ENCODE measurements at regions not wholly inside any gene's neighbourhood (a gene's known extent, or its start where the extent isn't known, plus 50 kb on each side); places are given as distances from the start of the nearest gene placed in this dataset.
"Not testable (repeated sequence)": the region's sequence is repeated elsewhere in the genome, so short reads cannot be mapped to it uniquely, and the experiment has no call there.

DNA sequence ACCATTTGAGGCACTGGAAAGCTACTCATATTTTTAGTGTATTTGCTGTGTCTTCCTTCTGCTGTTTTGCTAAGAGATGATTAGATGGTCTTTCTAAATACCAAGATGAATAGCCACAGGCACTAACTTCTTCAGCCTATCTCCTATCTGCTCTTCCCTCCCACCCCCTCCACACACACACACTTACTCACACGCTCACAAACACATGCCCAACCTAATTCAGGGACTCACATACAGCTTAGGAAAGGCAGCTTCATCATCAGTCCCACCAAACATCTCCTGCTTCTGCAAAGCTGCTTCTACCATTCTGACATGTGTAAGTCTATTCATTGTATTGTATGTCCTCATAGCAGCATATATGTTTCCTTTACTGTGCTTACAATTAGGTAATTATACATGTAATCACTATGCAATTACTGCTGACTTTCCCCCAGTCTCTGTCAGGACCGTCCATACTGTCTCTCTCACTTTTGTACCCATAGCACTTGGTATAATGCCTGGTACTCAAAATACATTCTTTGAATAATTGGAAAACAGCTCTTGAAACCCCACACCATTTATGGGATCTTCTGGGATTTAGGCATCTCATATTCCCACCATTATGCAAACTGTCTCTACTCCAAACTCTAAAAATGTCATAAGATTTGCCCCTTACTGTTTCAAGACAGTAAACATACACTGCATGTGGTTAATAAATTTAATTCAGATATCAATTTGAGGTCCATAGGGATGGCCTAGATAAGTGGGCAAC lies 83.3 kb upstream of the HIF1A start:
- ChIA-PET CTCF (interaction anchor here (0.8 to 1.7 kb wide), 2 partner anchors 9 to 152 kb away, joined by 3 to 6 read pairs; no protein-coding TSS in a partner anchor), POLR2A (interaction anchor here (1.0 kb wide), 1 partner anchor 83 kb away, joined by 3 read pairs; the partner anchor contains the start of gene HIF1A)
- FAIRE-seq (no peak), ATAC-seq (no peak), DNase-seq (ENCODE audit: low read depth in 1 of 2, low spot score in 1 of 2) (no peak)
- H3K4me2 ChIP-seq, result no peak overlapping the region
- peak overlapping the region in 1 of 2 experiments; percentile 25; a peak in 1 of 6 replicates for H3K27ac ChIP-seq
- H3K4me1 ChIP-seq, result peaks cover 39% of the 10 kb centered on the region
- H3K9me3 ChIP-seq, result no peaks in the 10 kb centered on the region
- 80% methylated on average over 2 of the region's 2 CpGs for WGBS (ENCODE audit: missing lambda C conversion rate)
- no peak overlapping the region for H3K4me3 ChIP-seq
- TF ChIP-seq JUNB (IDR thresholded peaks at IDR 0.05) (no peak), NPAS2 (CRISPR knock-in tag; IDR thresholded peaks at IDR 0.05; ENCODE audit: borderline replicate concordance) (no peak), FOSL2 (IDR thresholded peaks at IDR 0.05) (no peak), FOSL2 (CRISPR knock-in tag; IDR thresholded peaks at IDR 0.05) (no peak), HOXB5 (CRISPR knock-in tag; IDR thresholded peaks at IDR 0.05) (no peak), EP300 (IDR thresholded peaks at IDR 0.05) (no peak), RNF2 (IDR thresholded peaks at IDR 0.05; ENCODE audit: borderline replicate concordance, low read depth) (no peak), JUN (IDR thresholded peaks at IDR 0.05) (no peak), EHF (CRISPR knock-in tag; IDR thresholded peaks at IDR 0.05) (no peak), NFE2L2 (conservative IDR thresholded peaks at IDR 0.05; ENCODE audit: low read length) (no peak)
- TF ChIP-seq, protein P1, sequence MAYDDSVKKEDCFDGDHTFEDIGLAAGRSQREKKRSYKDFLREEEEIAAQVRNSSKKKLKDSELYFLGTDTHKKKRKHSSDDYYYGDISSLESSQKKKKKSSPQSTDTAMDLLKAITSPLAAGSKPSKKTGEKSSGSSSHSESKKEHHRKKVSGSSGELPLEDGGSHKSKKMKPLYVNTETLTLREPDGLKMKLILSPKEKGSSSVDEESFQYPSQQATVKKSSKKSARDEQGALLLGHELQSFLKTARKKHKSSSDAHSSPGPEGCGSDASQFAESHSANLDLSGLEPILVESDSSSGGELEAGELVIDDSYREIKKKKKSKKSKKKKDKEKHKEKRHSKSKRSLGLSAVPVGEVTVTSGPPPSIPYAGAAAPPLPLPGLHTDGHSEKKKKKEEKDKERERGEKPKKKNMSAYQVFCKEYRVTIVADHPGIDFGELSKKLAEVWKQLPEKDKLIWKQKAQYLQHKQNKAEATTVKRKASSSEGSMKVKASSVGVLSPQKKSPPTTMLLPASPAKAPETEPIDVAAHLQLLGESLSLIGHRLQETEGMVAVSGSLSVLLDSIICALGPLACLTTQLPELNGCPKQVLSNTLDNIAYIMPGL (CRISPR knock-in tag; IDR thresholded peaks at IDR 0.05; ENCODE audit: borderline replicate concordance), result no peak
- TF ChIP-seq, protein P2, sequence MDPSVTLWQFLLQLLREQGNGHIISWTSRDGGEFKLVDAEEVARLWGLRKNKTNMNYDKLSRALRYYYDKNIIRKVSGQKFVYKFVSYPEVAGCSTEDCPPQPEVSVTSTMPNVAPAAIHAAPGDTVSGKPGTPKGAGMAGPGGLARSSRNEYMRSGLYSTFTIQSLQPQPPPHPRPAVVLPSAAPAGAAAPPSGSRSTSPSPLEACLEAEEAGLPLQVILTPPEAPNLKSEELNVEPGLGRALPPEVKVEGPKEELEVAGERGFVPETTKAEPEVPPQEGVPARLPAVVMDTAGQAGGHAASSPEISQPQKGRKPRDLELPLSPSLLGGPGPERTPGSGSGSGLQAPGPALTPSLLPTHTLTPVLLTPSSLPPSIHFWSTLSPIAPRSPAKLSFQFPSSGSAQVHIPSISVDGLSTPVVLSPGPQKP (IDR thresholded peaks at IDR 0.05; ENCODE audit: low read depth, low read length), result no peak
- TF ChIP-seq, protein P3, sequence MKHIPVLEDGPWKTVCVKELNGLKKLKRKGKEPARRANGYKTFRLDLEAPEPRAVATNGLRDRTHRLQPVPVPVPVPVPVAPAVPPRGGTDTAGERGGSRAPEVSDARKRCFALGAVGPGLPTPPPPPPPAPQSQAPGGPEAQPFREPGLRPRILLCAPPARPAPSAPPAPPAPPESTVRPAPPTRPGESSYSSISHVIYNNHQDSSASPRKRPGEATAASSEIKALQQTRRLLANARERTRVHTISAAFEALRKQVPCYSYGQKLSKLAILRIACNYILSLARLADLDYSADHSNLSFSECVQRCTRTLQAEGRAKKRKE (CRISPR knock-in tag; IDR thresholded peaks at IDR 0.05; ENCODE audit: low read depth), result no peak
- TF ChIP-seq, protein P4, sequence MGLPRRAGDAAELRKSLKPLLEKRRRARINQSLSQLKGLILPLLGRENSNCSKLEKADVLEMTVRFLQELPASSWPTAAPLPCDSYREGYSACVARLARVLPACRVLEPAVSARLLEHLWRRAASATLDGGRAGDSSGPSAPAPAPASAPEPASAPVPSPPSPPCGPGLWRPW (IDR thresholded peaks at IDR 0.05), result no peak

DNA sequence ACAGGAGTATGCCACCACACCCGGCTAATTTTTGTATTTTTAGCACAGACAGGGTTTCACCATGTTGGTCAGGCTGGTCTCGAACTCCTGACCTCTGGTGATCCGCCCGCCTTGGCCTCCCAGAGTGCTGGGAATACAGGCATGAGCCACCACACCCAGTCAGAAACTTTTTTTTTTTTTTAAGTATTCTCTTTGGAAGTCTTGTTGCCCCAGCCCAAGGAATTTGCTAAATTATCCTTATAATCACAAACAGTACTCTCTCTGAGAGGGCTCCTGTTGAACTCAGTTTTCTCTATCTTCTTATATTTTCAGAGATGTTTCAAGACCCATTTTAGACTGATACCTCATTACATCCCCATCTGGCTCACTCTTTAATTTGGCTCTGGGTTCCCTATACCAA lies 82.3 kb upstream of the HIF1A start:
- H3K4me3 ChIP-seq; H3K9me3 ChIP-seq; POLR2A ChIA-PET; FAIRE-seq; ATAC-seq; DNase-seq (ENCODE audit: low read depth in 1 of 2, low spot score in 1 of 2); H3K4me2 ChIP-seq; H3K27ac ChIP-seq: not testable (repeated sequence)
- WGBS (ENCODE audit: missing lambda C conversion rate), result 79% methylated on average over 4 of the region's 4 CpGs
- CTCF ChIA-PET, result interaction anchor here (1.0 kb wide), 1 partner anchor 78 kb away, joined by 3 read pairs; no protein-coding TSS in a partner anchor
- H3K4me1 ChIP-seq, result peaks cover 37% of the 10 kb centered on the region

DNA sequence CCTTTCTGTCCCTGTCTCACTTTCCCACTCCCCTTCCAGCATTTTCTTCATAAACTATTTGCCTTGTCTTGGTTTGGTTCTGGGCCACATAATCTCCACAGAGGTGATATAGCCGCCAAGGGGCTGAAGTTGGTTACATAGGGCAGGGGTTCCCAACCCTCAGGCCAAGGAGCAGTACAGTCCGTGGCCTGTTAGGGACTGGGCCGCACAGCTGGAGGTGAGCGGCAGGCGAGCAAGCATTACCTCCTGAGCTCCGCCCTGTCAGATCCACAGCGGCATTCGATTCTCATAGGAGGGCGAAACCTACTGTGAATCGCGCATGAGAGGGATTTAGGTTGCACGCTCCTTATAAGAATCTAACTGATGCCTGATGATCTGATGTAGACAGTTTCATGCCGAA lies 80.6 kb upstream of the HIF1A start:
- Histone ChIP-seq H3K9me3 (no peaks in the 10 kb centered on the region), H3K4me1 (peaks cover 20% of the 10 kb centered on the region), H3K27ac (peak overlapping the region in 1 of 2 experiments; percentile 13; a peak in 1 of 6 replicates), H3K4me3 (no peak overlapping the region), H3K4me2 (no peak overlapping the region)
- 97% methylated on average over 13 of the region's 13 CpGs for WGBS (ENCODE audit: missing lambda C conversion rate)
- ChIA-PET POLR2A (no interaction called here), CTCF (interaction anchor here (2.5 kb wide), 1 partner anchor 52 kb away, joined by 6 read pairs; no protein-coding TSS in a partner anchor)
- ATAC-seq, result no peak
- no peak for DNase-seq (ENCODE audit: low read depth in 1 of 2, low spot score in 1 of 2)
- no peak for FAIRE-seq
- TF ChIP-seq MAFK (IDR thresholded peaks at IDR 0.05; ENCODE audit: partially characterized antibody) (no peak), CEBPB (IDR thresholded peaks at IDR 0.05) (no peak), RFX5 (IDR thresholded peaks at IDR 0.05) (no peak), NR3C1 (IDR thresholded peaks at IDR 0.05) (no peak), KDM5A (IDR thresholded peaks at IDR 0.05) (no peak)
- TF ChIP-seq, protein P5, sequence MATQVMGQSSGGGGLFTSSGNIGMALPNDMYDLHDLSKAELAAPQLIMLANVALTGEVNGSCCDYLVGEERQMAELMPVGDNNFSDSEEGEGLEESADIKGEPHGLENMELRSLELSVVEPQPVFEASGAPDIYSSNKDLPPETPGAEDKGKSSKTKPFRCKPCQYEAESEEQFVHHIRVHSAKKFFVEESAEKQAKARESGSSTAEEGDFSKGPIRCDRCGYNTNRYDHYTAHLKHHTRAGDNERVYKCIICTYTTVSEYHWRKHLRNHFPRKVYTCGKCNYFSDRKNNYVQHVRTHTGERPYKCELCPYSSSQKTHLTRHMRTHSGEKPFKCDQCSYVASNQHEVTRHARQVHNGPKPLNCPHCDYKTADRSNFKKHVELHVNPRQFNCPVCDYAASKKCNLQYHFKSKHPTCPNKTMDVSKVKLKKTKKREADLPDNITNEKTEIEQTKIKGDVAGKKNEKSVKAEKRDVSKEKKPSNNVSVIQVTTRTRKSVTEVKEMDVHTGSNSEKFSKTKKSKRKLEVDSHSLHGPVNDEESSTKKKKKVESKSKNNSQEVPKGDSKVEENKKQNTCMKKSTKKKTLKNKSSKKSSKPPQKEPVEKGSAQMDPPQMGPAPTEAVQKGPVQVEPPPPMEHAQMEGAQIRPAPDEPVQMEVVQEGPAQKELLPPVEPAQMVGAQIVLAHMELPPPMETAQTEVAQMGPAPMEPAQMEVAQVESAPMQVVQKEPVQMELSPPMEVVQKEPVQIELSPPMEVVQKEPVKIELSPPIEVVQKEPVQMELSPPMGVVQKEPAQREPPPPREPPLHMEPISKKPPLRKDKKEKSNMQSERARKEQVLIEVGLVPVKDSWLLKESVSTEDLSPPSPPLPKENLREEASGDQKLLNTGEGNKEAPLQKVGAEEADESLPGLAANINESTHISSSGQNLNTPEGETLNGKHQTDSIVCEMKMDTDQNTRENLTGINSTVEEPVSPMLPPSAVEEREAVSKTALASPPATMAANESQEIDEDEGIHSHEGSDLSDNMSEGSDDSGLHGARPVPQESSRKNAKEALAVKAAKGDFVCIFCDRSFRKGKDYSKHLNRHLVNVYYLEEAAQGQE (IDR thresholded peaks at IDR 0.05), result no peak
- TF ChIP-seq, protein P6, sequence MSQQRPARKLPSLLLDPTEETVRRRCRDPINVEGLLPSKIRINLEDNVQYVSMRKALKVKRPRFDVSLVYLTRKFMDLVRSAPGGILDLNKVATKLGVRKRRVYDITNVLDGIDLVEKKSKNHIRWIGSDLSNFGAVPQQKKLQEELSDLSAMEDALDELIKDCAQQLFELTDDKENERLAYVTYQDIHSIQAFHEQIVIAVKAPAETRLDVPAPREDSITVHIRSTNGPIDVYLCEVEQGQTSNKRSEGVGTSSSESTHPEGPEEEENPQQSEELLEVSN (IDR thresholded peaks at IDR 0.05; ENCODE audit: borderline replicate concordance, low read depth), result no peak
- TF ChIP-seq, protein P2 (IDR thresholded peaks at IDR 0.05; ENCODE audit: low read depth, low read length), result no peak

Measured in A549 (cell line).